ENCODE measurements at regions not wholly inside any gene's neighbourhood (a gene's known extent, or its start where the extent isn't known, plus 50 kb on each side); places are given as distances from the start of the nearest gene placed in this dataset.

DNA sequence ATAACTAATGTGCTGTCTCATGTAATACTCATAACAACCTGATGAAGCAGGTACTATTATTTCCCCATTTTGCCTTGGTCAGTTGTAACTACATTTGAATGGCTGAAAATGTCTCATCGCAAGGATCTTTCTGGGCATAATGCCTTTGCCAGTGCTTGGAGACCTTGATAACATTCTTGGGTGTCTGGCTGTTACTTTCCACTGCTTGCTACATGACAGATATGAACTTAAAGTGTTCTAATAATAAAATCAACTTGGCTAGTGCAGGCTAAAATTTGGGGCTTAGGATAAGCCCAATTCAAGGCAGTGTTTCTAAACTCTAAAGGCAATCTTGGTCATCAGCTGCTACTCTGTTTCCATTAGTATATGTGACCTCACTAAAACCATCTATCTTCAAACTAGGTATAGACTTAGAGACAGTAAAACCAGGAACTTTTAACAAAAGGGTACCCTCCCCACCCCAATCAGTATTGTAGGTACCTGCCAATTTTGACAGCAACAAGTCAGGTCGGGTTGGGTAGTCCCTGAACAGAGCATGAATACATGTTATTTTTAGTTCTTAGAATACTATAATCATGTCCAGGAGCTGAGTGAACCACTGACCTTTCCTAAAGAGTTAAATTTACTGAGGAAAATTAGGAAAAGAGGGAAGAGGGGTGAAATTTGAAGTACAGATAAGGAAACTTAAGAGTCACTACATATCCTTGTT, 68.2 kb upstream of the AHR start:
- TF ChIP-seq RAD21 (IDR thresholded peaks at IDR 0.05; ENCODE audit: low read depth) (no peak), CREB1 (IDR thresholded peaks at IDR 0.05; ENCODE audit: low read depth) (no peak), YY1 (IDR thresholded peaks at IDR 0.05; ENCODE audit: low read depth) (no peak), TAF1 (IDR thresholded peaks at IDR 0.05; ENCODE audit: low read depth) (no peak), CEBPB (IDR thresholded peaks at IDR 0.05) (no peak), ZBTB7A (IDR thresholded peaks at IDR 0.05; ENCODE audit: low read depth) (no peak), EP300 (IDR thresholded peaks at IDR 0.05; ENCODE audit: borderline replicate concordance) (no peak), EGR1 (IDR thresholded peaks at IDR 0.05) (no peak), TEAD4 (IDR thresholded peaks at IDR 0.05) (no peak), FOXM1 (IDR thresholded peaks at IDR 0.05; ENCODE audit: borderline replicate concordance, low read depth) (no peak)
- TF ChIP-seq, protein P1, sequence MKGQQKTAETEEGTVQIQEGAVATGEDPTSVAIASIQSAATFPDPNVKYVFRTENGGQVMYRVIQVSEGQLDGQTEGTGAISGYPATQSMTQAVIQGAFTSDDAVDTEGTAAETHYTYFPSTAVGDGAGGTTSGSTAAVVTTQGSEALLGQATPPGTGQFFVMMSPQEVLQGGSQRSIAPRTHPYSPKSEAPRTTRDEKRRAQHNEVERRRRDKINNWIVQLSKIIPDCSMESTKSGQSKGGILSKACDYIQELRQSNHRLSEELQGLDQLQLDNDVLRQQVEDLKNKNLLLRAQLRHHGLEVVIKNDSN (IDR thresholded peaks at IDR 0.05), result no peak
- TF ChIP-seq, protein P2, sequence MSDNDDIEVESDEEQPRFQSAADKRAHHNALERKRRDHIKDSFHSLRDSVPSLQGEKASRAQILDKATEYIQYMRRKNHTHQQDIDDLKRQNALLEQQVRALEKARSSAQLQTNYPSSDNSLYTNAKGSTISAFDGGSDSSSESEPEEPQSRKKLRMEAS (IDR thresholded peaks at IDR 0.05), result no peak

All from Ishikawa (cell line).